Right lobe of liver (tissue), 4 donors: ENCODE measurements at regions not wholly inside any gene's neighbourhood (a gene's known extent, or its start where the extent isn't known, plus 50 kb on each side); places are given as distances from the start of the nearest gene placed in this dataset.

Experiments used
- CTCF ChIP-seq, 4 donors: fragments of 200-600 bp in 3 of 4; fragments of 450-650 bp in 1 of 4; IDR thresholded peaks; one replicate each; pipeline versions ENCODE4 v1.5.1 to v1.8.0; 2016 to 2022; ENCODE audit warnings: antibody characterized with exemption in 4 of 4, mild to moderate bottlenecking in 2 of 4
- POLR2A ChIP-seq: fragments of 450-650 bp; IDR thresholded peaks from one replicate; pipeline ENCODE4 v1.6.1; 2017; ENCODE audit warnings: antibody characterized with exemption, mild to moderate bottlenecking
- donor health status: DM: no; HTN: no; CAD: no.
- donor health status: DM: no; HTN: no; CAD: no.
- donor health status: DM: no; HTN: yes; CAD: no.

DNA sequence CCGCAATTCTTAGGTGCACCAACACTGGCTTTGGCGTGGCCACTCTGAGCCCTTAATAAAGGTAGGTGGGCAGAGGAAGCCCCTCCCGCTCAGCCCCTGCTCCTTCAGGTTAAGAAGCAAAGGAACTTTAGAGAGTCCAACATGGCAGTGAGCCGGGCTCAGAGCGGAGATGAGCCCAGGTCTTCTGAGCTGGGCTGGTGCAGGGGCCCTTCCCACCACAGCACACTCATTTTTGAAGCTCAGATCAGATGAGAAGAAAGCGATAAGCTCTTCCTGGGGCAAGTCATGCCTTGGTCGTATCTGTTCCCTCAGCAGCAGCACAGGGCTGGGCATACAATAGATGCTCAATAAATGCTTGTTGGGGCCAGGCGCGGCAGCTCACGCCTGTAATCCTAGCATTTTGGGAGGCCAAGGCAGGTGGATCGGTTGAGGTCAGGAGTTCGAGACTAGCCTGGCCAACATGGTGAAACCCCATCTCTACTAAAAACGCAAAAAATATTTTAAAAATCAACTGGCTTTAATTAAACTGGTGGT, 51.1 kb upstream of the TARDBP start:
- TF ChIP-seq CTCF (IDR thresholded peaks at IDR 0.05) (no peak), POLR2A (no peak)
